IMR-90 (cell line): ENCODE measurements at regions not wholly inside any gene's neighbourhood (a gene's known extent, or its start where the extent isn't known, plus 50 kb on each side); places are given as distances from the start of the nearest gene placed in this dataset.
"Not testable (repeated sequence)": the region's sequence is repeated elsewhere in the genome, so short reads cannot be mapped to it uniquely, and the experiment has no call there.

Experiments
- ATAC-seq: fragments of 200-7000 bp; cut with Tn5 transposase; 2 replicates; pipeline ENCODE4 v1.9.1; 2020; ENCODE audit warnings: low read depth, mild to moderate bottlenecking, moderate library complexity
- BruUV-seq: library from RNA; stranded (reverse); fragments of 400-500 nt; replicated peaks from 2 replicates; lab custom pipeline; 2021; lab: Mats Ljungman, UMichigan
- CTCF ChIA-PET: fragments of 300-600 bp; formaldehyde crosslinking; extraction: SDS; loops from one replicate; lab custom pipeline; 2021; ENCODE audit warnings: antibody characterized with exemption; lab: Yijun Ruan, JAX
- POLR2A ChIA-PET: fragments of 300-600 bp; sonication (Branson Sonifier 250); formaldehyde crosslinking; loops from one replicate; lab custom pipeline; 2022; ENCODE audit warnings: antibody characterized with exemption; ENCODE audit not compliant: unreplicated experiment; lab: Charles Lee
- DNase-seq: peaks from one replicate; pipeline ENCODE4 v3.0.0; 2013
- H2AFZ ChIP-seq: replicated peaks from 2 replicates; pipeline ENCODE3; 2013; ENCODE audit warnings: low read length, mild to moderate bottlenecking; ENCODE audit not compliant: poor library complexity
- H2AK5ac ChIP-seq: 2 replicates; pipeline ENCODE4 v1.6.1; 2013; ENCODE audit warnings: low read depth, low read length, inconsistent platforms
- H2AK9ac ChIP-seq: replicated peaks from 2 replicates; pipeline ENCODE3; 2013; ENCODE audit warnings: mild to moderate bottlenecking, low read depth, low read length, moderate library complexity; ENCODE audit not compliant: poor library complexity
- H2BK120ac ChIP-seq: 2 replicates; pipeline ENCODE4 v1.6.1; 2013; ENCODE audit warnings: low read depth, low read length, inconsistent platforms
- H2BK15ac ChIP-seq: 3 replicates; pipeline ENCODE4 v1.6.1; 2013; ENCODE audit warnings: low read depth, low read length, inconsistent platforms
- H2BK20ac ChIP-seq: 2 replicates; pipeline ENCODE4 v1.6.1; 2013; ENCODE audit warnings: low read depth, mild to moderate bottlenecking, inconsistent platforms, low read length, moderate library complexity
- H2BK5ac ChIP-seq: 2 replicates; pipeline ENCODE4 v1.6.1; 2013; ENCODE audit warnings: mild to moderate bottlenecking, low read depth, low read length, inconsistent platforms; ENCODE audit not compliant: poor library complexity, severe bottlenecking
- H3K14ac ChIP-seq: replicated peaks from 2 replicates; pipeline ENCODE4 v1.6.1; 2013; ENCODE audit warnings: low read depth, low read length, inconsistent platforms
- H3K18ac ChIP-seq: 2 replicates; pipeline ENCODE4 v1.6.1; 2013; ENCODE audit warnings: low read depth, low read length, control low read depth
- H3K23ac ChIP-seq: 2 replicates; pipeline ENCODE4 v1.6.1; 2013; ENCODE audit warnings: low read depth, low read length, inconsistent platforms
- H3K27ac ChIP-seq: 2 replicates; pipeline ENCODE4 v1.5.1; 2013; ENCODE audit warnings: mild to moderate bottlenecking, control low read depth, low read length; ENCODE audit not compliant: insufficient read depth
- H3K27me3 ChIP-seq: 2 replicates; pipeline ENCODE4 v1.6.1; 2013; ENCODE audit warnings: low read length; ENCODE audit not compliant: control insufficient read depth, insufficient read depth
- H3K36me3 ChIP-seq: 2 replicates; pipeline ENCODE4 v1.6.1; 2013; ENCODE audit warnings: low read length, mixed read lengths; ENCODE audit not compliant: control insufficient read depth, insufficient read depth
- H3K4ac ChIP-seq: 2 replicates; pipeline ENCODE4 v1.6.1; 2013; ENCODE audit warnings: low read depth, low read length, inconsistent platforms
- H3K4me1 ChIP-seq: 2 replicates; pipeline ENCODE4 v1.6.1; 2013; ENCODE audit warnings: low read length, mixed read lengths; ENCODE audit not compliant: control insufficient read depth, insufficient read depth
- H3K4me2 ChIP-seq: 2 replicates; pipeline ENCODE4 v1.6.1; 2013; ENCODE audit warnings: low read depth, mild to moderate bottlenecking, control low read depth, low read length, moderate library complexity
- H3K4me3 ChIP-seq: 2 replicates; pipeline ENCODE4 v1.5.1; 2013; ENCODE audit warnings: low read depth, mild to moderate bottlenecking, control low read depth, low read length, moderate library complexity; ENCODE audit not compliant: insufficient read depth
- H3K56ac ChIP-seq: 2 replicates; pipeline ENCODE4 v1.6.1; 2013; ENCODE audit warnings: low read length, inconsistent platforms; ENCODE audit not compliant: insufficient read depth; ENCODE audit errors: extremely low read depth
- H3K79me1 ChIP-seq, 2 experiments: 2 replicates each; pipeline ENCODE4 v1.6.1; 2013; ENCODE audit warnings: low read length in 2 of 2, inconsistent platforms in 1 of 2, low read depth in 1 of 2
- H3K9ac ChIP-seq: 2 replicates; pipeline ENCODE4 v1.6.1; 2013; ENCODE audit warnings: low read depth, low read length, control low read depth
- H3K9me1 ChIP-seq: 2 replicates; pipeline ENCODE4 v1.6.1; 2013; ENCODE audit warnings: low read length, inconsistent platforms; ENCODE audit not compliant: insufficient read depth
- H3K9me3 ChIP-seq: 2 replicates; pipeline ENCODE4 v1.6.1; 2013; ENCODE audit warnings: low read length; ENCODE audit not compliant: control insufficient read depth, insufficient read depth
- H4K20me1 ChIP-seq: 2 replicates; pipeline ENCODE4 v1.6.1; 2013; ENCODE audit warnings: low read length, inconsistent platforms; ENCODE audit not compliant: insufficient read depth
- H4K5ac ChIP-seq: 2 replicates; pipeline ENCODE4 v1.6.1; 2013; ENCODE audit warnings: mild to moderate bottlenecking, low read depth, low read length, control low read depth
- H4K8ac ChIP-seq, 2 experiments: 2 replicates each; pipeline ENCODE4 v1.6.1; 2013; ENCODE audit warnings: low read depth in 2 of 2, low read length in 2 of 2, control low read depth in 1 of 2, inconsistent platforms in 1 of 2
- H4K91ac ChIP-seq: 2 replicates; pipeline ENCODE4 v1.6.1; 2013; ENCODE audit warnings: low read depth, low read length, inconsistent platforms; ENCODE audit not compliant: insufficient read depth
- CHD1 ChIP-seq: IDR thresholded peaks from 2 replicates; pipeline ENCODE4 v1.6.1; 2012; ENCODE audit warnings: low read depth, low read length, improper control_type of control experiment
- MXI1 ChIP-seq: IDR thresholded peaks from 2 replicates; pipeline ENCODE4 v1.6.1; 2012; ENCODE audit warnings: low read depth, mild to moderate bottlenecking, low read length, moderate library complexity, borderline replicate concordance
- NFE2L2 ChIP-seq: fragments of 150-350 bp; IDR thresholded peaks from 2 replicates; pipeline ENCODE4 v1.6.1; 2016; ENCODE audit warnings: low read depth, mild to moderate bottlenecking, low read length
- POLR2A ChIP-seq: IDR thresholded peaks from 2 replicates; pipeline ENCODE4 v1.6.1; 2012; ENCODE audit warnings: mild to moderate bottlenecking, low read depth, low read length
- WGBS, 2 experiments: methylation state at CpG; one replicate each; pipeline versions ENCODE4 v1.1.5 to v1.1.7; 2013; ENCODE audit warnings: missing lambda C conversion rate in 2 of 2; ENCODE audit not compliant: insufficient read length in 1 of 2; ENCODE audit errors: extremely low coverage in 2 of 2; 5-methylcytosine and 5-hydroxymethylcytosine counted together
- dilution Hi-C: fragments of 300-500 bp; cut with HindIII; formaldehyde crosslinking; loops from one replicate; pipeline ENCODE4 v1.14.3; 2018; ENCODE audit warnings: low sequenced_read_pairs; ENCODE audit not compliant: unreplicated experiment
- in situ Hi-C: fragments of 300-500 bp; cut with MboI; formaldehyde crosslinking; loops from 3 replicates; pipeline ENCODE4 v1.14.3; 2019; ENCODE audit warnings: low sequenced_read_pairs, inconsistent platforms, mixed read lengths
- intact Hi-C: fragments of 100-400 bp; cut with micrococcal nuclease; formaldehyde crosslinking; loops from 2 replicates; pipeline ENCODE4 v1.10.0; 2022
- TF ChIP-seq, protein P1 (sequence below): fragments of 150-350 bp; IDR thresholded peaks from 2 replicates; pipeline ENCODE4 v1.6.1; 2016; ENCODE audit warnings: low read depth, mild to moderate bottlenecking, low read length, moderate library complexity, borderline replicate concordance

GRCh38 chr1:221045842-221046831, 166.9 kb downstream of the HLX start:
- Histone ChIP-seq H3K56ac (no peak overlapping the region), H3K79me1 (no peaks in the 10 kb centered on the region), H3K27me3 (no peaks in the 10 kb centered on the region), H4K8ac (peak overlapping the region in 1 of 2 experiments; percentile 54; a peak in 2 of 4 replicates), H3K27ac (peak overlapping the region; percentile 8; the same call in 1 of the 2 replicates), H3K4me3 (no peak overlapping the region), H4K20me1 (no peaks in the 10 kb centered on the region), H2AK5ac (no peak overlapping the region), H3K4ac (peak overlapping the region; percentile 23; the same call in 1 of the 2 replicates), H2AK9ac (peak overlapping the region; percentile 17), H2BK120ac (peak overlapping the region; percentile 69), H3K4me2 (peak overlapping the region; percentile 85), H2BK5ac (peak overlapping the region; percentile 62), H3K14ac (peak overlapping the region; percentile 64; the same call in 1 of the 2 replicates), H3K9me3 (no peaks in the 10 kb centered on the region), H3K4me1 (0 out of 2 replicates have a peak, but pooled peaks cover 2% of the 10 kb centered on the region), H4K5ac (no peak overlapping the region), H3K9ac (no peak overlapping the region), H2BK15ac (peak overlapping the region; percentile 24; the same call in 1 of the 3 replicates), H4K91ac (no peak overlapping the region), H3K23ac (peak overlapping the region; percentile 9; the same call in 1 of the 2 replicates), H3K9me1 (peaks cover 7% of the 10 kb centered on the region), H3K18ac (peak overlapping the region; percentile 93; the same call in 1 of the 2 replicates), H2BK20ac (peak overlapping the region; percentile 77), H2AFZ (peak overlapping the region; percentile 83), H3K36me3 (no peaks in the 10 kb centered on the region)
- dilution Hi-C loops (no loop called here), in situ Hi-C loops (no loop called here), intact Hi-C loops (loop anchor here (10.0 kb wide), 1 partner anchor 389 kb away; no protein-coding TSS in a partner anchor)
- ChIA-PET POLR2A (no interaction called here), CTCF (no interaction called here)
- WGBS, 2 experiments, result no CpG with 5 or more reads among the region's 5 CpGs
- ATAC-seq (peak; percentile 90), DNase-seq (peak; percentile 38)
- TF ChIP-seq POLR2A, result no peak
- TF ChIP-seq, protein P1, sequence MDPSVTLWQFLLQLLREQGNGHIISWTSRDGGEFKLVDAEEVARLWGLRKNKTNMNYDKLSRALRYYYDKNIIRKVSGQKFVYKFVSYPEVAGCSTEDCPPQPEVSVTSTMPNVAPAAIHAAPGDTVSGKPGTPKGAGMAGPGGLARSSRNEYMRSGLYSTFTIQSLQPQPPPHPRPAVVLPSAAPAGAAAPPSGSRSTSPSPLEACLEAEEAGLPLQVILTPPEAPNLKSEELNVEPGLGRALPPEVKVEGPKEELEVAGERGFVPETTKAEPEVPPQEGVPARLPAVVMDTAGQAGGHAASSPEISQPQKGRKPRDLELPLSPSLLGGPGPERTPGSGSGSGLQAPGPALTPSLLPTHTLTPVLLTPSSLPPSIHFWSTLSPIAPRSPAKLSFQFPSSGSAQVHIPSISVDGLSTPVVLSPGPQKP, result no peak
- no peak for TF ChIP-seq NFE2L2
- TF ChIP-seq MXI1, result 0 out of 2 replicates have a peak, but pooled peaks have one; percentile 40
- TF ChIP-seq CHD1, result no peak
- no TSS peak for BruUV-seq

DNA sequence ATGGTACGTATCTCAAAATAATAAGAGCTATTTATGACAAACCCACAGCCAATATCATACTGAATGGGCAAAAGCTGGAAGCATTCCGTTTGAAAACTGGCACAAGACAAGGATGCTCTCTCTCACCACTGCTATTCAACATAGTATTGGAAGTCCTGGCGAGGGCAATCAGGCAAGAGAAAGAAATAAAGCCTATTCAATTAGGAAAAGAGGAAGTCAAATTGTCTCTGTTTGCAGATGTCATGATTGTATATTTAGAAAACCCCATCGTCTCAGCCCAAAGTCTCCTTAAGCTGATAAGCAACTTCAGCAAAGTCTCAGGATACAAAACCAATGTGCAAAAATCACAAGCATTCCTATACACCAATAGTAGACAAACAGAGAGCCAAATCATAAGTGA, 172.1 kb downstream of the HLX start:
- H3K4me2 ChIP-seq, H3K14ac ChIP-seq, dilution Hi-C loops, intact Hi-C loops, in situ Hi-C loops, H3K4me3 ChIP-seq, H3K79me1 ChIP-seq, H4K5ac ChIP-seq, CTCF ChIA-PET, ATAC-seq, BruUV-seq, H3K9me3 ChIP-seq, DNase-seq, H3K56ac ChIP-seq, H4K8ac ChIP-seq, H3K27me3 ChIP-seq, H3K36me3 ChIP-seq, H3K4me1 ChIP-seq, H2AFZ ChIP-seq, H3K23ac ChIP-seq, H2BK120ac ChIP-seq, H2AK9ac ChIP-seq, H3K4ac ChIP-seq, H2AK5ac ChIP-seq, H4K91ac ChIP-seq, H3K9me1 ChIP-seq, H2BK20ac ChIP-seq, H2BK15ac ChIP-seq, H2BK5ac ChIP-seq, H4K20me1 ChIP-seq, H3K27ac ChIP-seq, H3K9ac ChIP-seq, H3K18ac ChIP-seq: not testable (repeated sequence)
- POLR2A ChIA-PET, result interaction anchor here (0.6 kb wide), 1 partner anchor 959 kb away, joined by 3 read pairs; no protein-coding TSS in a partner anchor
- no CpG with 5 or more reads among the region's 4 CpGs for WGBS, 2 experiments
